ENCODE measurements at regions not wholly inside any gene's neighbourhood (a gene's known extent, or its start where the extent isn't known, plus 50 kb on each side); places are given as distances from the start of the nearest gene placed in this dataset.

GRCh38 chr10:4546931-4547330, 279.1 kb upstream of the AKR1E2 start:
- no peak for TF ChIP-seq CTCF (IDR thresholded peaks at IDR 0.05; ENCODE audit: unreplicated experiment)
- intact Hi-C loops (cut with micrococcal nuclease; ENCODE audit: unreplicated experiment) = no loop called here
- Mint-ChIP-seq H3K4me3 (ENCODE audit: low read depth, unreplicated experiment) (peak overlapping the region; percentile 3), H3K36me3 (ENCODE audit: insufficient read depth, unreplicated experiment) (no peaks in the 10 kb centered on the region), H3K4me1 (ENCODE audit: low read depth, unreplicated experiment) (peaks cover 14% of the 10 kb centered on the region), H3K27ac (ENCODE audit: unreplicated experiment) (no peak overlapping the region), H3K9me3 (ENCODE audit: low read depth, unreplicated experiment) (no peaks in the 10 kb centered on the region), H3K27me3 (ENCODE audit: unreplicated experiment) (no peaks in the 10 kb centered on the region)
- DNase-seq = no peak
- BruUV-seq (replicated peaks) = no TSS peak
- CTCF ChIA-PET = no interaction called here

- Mint-ChIP-seq H3K27me3 (ENCODE audit: unreplicated experiment) (no peaks in the 10 kb centered on the region), H3K27ac (ENCODE audit: unreplicated experiment) (peak overlapping the region; percentile 7), H3K4me1 (ENCODE audit: low read depth, unreplicated experiment) (peaks cover 18% of the 10 kb centered on the region), H3K9me3 (ENCODE audit: low read depth, unreplicated experiment) (no peaks in the 10 kb centered on the region), H3K4me3 (ENCODE audit: low read depth, unreplicated experiment) (peak overlapping the region; percentile 3), H3K36me3 (ENCODE audit: insufficient read depth, unreplicated experiment) (no peaks in the 10 kb centered on the region)
- CTCF ChIA-PET = no interaction called here
- intact Hi-C loops (cut with micrococcal nuclease; ENCODE audit: unreplicated experiment) = no loop called here
- no peak for TF ChIP-seq CTCF (IDR thresholded peaks at IDR 0.05; ENCODE audit: unreplicated experiment)
- peak; percentile 4 for DNase-seq
- no TSS peak for BruUV-seq (replicated peaks)
These were observed 279.5 kb upstream of the AKR1E2 start for GRCh38 chr10:4546500-4546899.

GRCh38 chr10:4545062-4545461, 280.9 kb upstream of the AKR1E2 start:
- no peaks in the 10 kb centered on the region for H3K27me3 Mint-ChIP-seq (ENCODE audit: unreplicated experiment)
- intact Hi-C loops (cut with micrococcal nuclease; ENCODE audit: unreplicated experiment) = no loop called here
- no peaks in the 10 kb centered on the region for H3K36me3 Mint-ChIP-seq (ENCODE audit: insufficient read depth, unreplicated experiment)
- CTCF ChIA-PET = no interaction called here
- BruUV-seq (replicated peaks) = no TSS peak
- no peak overlapping the region for H3K4me3 Mint-ChIP-seq (ENCODE audit: low read depth, unreplicated experiment)
- peaks cover 24% of the 10 kb centered on the region for H3K4me1 Mint-ChIP-seq (ENCODE audit: low read depth, unreplicated experiment)
- no peak overlapping the region for H3K27ac Mint-ChIP-seq (ENCODE audit: unreplicated experiment)
- DNase-seq = no peak
- TF ChIP-seq CTCF (IDR thresholded peaks at IDR 0.05; ENCODE audit: unreplicated experiment) = no peak
- peaks cover 2% of the 10 kb centered on the region for H3K9me3 Mint-ChIP-seq (ENCODE audit: low read depth, unreplicated experiment)

GRCh38 chr10:4543938-4544533, 282.0 kb upstream of the AKR1E2 start:
- intact Hi-C loops (cut with micrococcal nuclease; ENCODE audit: unreplicated experiment) = no loop called here
- no TSS peak for BruUV-seq (replicated peaks)
- peaks cover 2% of the 10 kb centered on the region for H3K9me3 Mint-ChIP-seq (ENCODE audit: low read depth, unreplicated experiment)
- H3K27ac Mint-ChIP-seq (ENCODE audit: unreplicated experiment) = no peak overlapping the region
- H3K27me3 Mint-ChIP-seq (ENCODE audit: unreplicated experiment) = no peaks in the 10 kb centered on the region
- DNase-seq = no peak
- no peak for TF ChIP-seq CTCF (IDR thresholded peaks at IDR 0.05; ENCODE audit: unreplicated experiment)
- CTCF ChIA-PET = no interaction called here
- no peaks in the 10 kb centered on the region for H3K36me3 Mint-ChIP-seq (ENCODE audit: insufficient read depth, unreplicated experiment)
- H3K4me1 Mint-ChIP-seq (ENCODE audit: low read depth, unreplicated experiment) = peaks cover 24% of the 10 kb centered on the region
- H3K4me3 Mint-ChIP-seq (ENCODE audit: low read depth, unreplicated experiment) = no peak overlapping the region

Data from Calu3 (cell line).